ENCODE measurements at regions not wholly inside any gene's neighbourhood (a gene's known extent, or its start where the extent isn't known, plus 50 kb on each side); places are given as distances from the start of the nearest gene placed in this dataset.
"Not testable (repeated sequence)": the region's sequence is repeated elsewhere in the genome, so short reads cannot be mapped to it uniquely, and the experiment has no call there.

DNA sequence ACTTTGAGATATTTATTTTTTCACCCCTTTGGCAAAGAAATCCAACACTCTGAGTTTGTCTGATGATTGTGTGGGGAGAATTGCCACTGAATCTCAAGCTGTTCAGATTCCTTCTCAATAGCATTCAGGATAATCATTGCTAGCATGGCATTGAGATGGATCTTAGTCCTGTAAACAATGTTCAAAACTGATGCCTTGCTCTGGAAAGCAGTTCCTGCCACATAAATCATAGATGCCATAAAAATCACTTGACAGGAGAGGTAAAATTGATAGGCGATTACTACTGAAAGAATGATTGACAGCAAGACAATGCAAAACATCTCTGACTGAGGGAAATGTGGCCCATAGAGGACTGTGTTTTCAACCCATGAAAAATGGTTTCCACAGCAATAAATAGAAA lies 915.6 kb downstream of the TRHDE start:
- no peak for TF ChIP-seq Cebpa-rat (IDR thresholded peaks at IDR 0.05)
- H3K27ac ChIP-seq, result no peak overlapping the region
- H3K4me3 ChIP-seq, result no peak overlapping the region
- H3K4me2 ChIP-seq, result no peak overlapping the region
- no peaks in the 10 kb centered on the region for H3K36me3 ChIP-seq
- no peaks in the 10 kb centered on the region for H3K27me3 ChIP-seq
- no peaks in the 10 kb centered on the region for H3K4me1 ChIP-seq
- peaks cover 20 to 37% (median 27%) of the 10 kb centered on the region in 11 experiments for H3K9me3 ChIP-seq (replicated peaks in 1 of 11)
- no peak overlapping the region for H3K9ac ChIP-seq
- no peaks in the 10 kb centered on the region for H4K20me1 ChIP-seq

DNA sequence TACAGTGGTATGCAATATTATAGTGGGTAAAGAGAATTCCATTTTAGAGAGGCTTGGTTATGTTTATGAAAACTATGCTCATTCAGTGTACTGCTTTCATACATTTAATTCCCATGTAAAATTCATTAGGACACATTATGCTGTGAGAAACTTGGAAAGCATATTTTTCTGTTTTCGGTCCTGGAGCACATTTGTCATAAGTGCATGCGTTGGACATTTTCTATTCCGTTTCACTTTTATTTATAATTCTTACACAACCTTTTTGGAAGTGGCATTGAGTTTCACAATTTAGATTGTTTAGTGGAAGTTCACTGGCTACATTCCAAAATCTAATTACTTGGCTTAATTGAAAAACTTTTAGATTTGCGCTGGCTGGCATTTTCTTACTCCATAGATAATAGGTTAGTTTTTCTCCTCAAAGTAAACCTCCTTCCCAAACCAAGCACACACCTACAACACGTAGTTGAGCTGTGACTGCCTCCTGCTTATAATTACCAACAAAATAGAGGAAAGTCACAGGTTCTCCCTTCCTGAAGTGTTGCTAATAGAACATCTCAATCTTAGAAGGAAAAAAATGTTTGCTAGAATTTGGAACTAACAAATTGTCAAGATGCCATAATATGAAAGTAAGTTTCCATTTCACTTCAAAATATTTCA lies 938.5 kb downstream of the TRHDE start:
- Histone ChIP-seq H3K9ac (no peak overlapping the region), H3K36me3 (no peaks in the 10 kb centered on the region), H3K9me3 (replicated peaks in 1 of 11) (no peaks in the 10 kb centered on the region; a peak in 2 of 22 replicates), H3K4me1 (no peaks in the 10 kb centered on the region), H3K4me3 (no peak overlapping the region), H3K27ac (no peak overlapping the region), H4K20me1 (no peaks in the 10 kb centered on the region), H3K27me3 (no peaks in the 10 kb centered on the region), H3K4me2 (no peak overlapping the region)
- TF ChIP-seq Cebpa-rat (IDR thresholded peaks at IDR 0.05), result no peak

DNA sequence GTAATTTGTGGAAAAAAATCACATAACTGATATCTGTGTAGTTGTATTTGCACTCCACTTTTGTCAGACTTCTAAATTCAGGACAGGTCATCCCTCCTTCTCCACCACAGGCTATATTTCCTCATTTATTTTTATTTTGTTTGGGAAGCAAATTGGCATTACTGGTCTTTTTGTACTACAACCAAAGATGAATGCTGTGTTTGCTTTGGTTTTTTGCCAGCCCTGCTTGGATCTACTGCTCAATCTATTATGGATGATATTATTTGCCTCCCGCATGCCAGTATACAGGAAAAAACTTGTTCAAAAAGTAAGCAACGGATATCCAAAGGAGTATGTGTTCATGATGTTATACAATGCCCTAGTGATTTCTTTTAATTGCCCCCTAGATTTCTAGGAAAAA lies 948.8 kb downstream of the TRHDE start:
- Histone ChIP-seq H3K27ac (no peak overlapping the region), H3K4me3 (no peak overlapping the region), H3K4me1 (no peaks in the 10 kb centered on the region), H3K27me3 (no peaks in the 10 kb centered on the region), H3K9me3 (replicated peaks in 1 of 11) (no peaks in the 10 kb centered on the region), H3K9ac (no peak overlapping the region), H3K4me2 (no peak overlapping the region), H4K20me1 (no peaks in the 10 kb centered on the region), H3K36me3 (no peaks in the 10 kb centered on the region)
- no peak for TF ChIP-seq Cebpa-rat (IDR thresholded peaks at IDR 0.05)

DNA sequence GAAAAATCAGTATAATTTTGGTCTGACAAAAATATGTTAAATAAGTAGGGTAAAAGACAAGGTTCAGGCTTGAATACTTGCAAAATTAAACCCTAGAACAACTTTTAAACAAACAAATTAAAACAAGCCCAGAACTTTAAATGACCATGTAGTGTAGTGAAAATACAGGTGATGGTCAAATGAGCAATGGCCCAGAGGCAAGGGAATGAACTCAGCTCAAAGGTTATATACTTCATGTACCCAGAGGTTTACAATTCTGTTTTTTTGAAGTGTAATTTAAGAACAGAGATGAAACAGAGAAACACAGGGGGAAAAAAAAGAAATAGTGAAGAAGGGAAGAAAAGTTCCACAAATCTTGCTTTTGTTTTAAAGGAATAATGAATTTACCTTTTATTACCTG lies 949.2 kb downstream of the TRHDE start:
- Histone ChIP-seq H3K9ac (no peak overlapping the region), H3K4me3 (no peak overlapping the region), H3K4me1 (no peaks in the 10 kb centered on the region), H3K27ac (no peak overlapping the region), H3K27me3 (no peaks in the 10 kb centered on the region), H3K4me2 (no peak overlapping the region), H4K20me1 (no peaks in the 10 kb centered on the region), H3K36me3 (no peaks in the 10 kb centered on the region), H3K9me3 (replicated peaks in 1 of 11) (no peaks in the 10 kb centered on the region)
- TF ChIP-seq Cebpa-rat (IDR thresholded peaks at IDR 0.05), result no peak

DNA sequence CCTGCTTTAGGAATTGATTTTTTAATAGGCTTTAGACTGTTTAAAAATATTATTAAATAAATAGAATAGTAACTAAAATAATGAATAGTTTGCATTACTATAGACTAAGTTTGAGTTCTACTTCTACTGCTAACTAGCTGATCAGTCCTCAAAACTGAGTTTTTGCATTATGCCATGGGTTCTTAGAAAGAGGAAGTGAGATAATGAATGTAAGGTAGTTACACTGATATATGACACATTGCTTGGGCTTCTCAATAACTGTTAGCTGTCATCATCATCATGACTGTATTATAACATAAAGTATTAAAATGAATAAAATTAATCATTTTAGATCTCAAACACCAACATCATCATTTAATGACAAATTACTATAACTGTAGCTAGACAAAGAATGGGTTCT lies 949.7 kb downstream of the TRHDE start:
- H3K27ac ChIP-seq, result no peak overlapping the region
- no peak overlapping the region for H3K9ac ChIP-seq
- H3K9me3 ChIP-seq (replicated peaks in 1 of 11), result no peaks in the 10 kb centered on the region
- H3K27me3 ChIP-seq, result no peaks in the 10 kb centered on the region
- no peaks in the 10 kb centered on the region for H3K36me3 ChIP-seq
- H3K4me2 ChIP-seq, result no peak overlapping the region
- H3K4me1 ChIP-seq, result no peaks in the 10 kb centered on the region
- H4K20me1 ChIP-seq, result no peaks in the 10 kb centered on the region
- no peak overlapping the region for H3K4me3 ChIP-seq
- no peak for TF ChIP-seq Cebpa-rat (IDR thresholded peaks at IDR 0.05)

DNA sequence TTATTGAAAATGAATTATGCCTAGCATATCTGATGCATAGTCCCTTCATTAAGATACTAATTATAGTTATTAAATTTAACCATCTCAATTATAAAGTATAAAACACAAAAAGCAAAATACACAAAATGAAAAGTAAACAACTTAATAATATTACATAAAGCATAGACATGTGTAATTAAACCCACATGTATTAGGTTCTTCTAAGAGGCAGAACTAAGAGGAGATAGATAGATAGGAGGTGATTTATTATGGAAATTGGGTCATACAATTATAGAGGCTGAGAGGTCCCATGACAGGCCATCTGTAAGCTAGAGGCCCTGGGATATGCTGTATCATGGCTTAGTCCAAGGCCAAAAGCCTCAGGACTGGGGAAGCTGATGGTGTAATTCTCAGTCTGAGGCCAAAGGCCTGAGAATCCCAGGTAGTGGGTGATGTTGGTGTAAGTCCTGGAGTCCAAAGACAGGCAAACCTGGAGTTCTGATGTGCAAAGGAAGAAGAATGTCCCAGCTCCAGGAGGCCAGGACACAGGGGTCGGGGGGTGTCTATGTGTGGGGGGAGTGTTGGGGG lies 953.3 kb downstream of the TRHDE start:
- no peaks in the 10 kb centered on the region for H3K4me1 ChIP-seq
- no peak for TF ChIP-seq Cebpa-rat (IDR thresholded peaks at IDR 0.05)

DNA sequence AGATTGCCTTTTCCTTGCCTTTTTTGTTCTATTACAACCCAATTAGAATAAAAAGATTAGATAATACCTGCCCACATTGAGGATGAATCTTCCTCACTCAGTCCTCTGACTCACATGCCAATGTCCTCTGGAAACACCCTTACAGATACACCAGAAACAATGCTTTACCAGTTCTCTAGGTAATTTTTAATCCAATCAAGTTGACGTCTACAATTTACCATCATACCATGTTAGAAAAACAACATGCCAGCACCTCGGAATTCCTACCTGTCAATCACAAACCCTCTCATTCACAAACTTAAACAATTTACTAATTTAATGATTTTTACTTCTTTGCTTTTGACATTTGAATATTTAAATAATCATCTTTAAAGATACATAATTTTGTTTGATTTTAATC lies 953.8 kb downstream of the TRHDE start:
- H3K9me3 ChIP-seq (replicated peaks in 1 of 11), result no peaks in the 10 kb centered on the region
- H3K4me1 ChIP-seq, result no peaks in the 10 kb centered on the region
- no peak overlapping the region for H3K4me3 ChIP-seq
- H4K20me1 ChIP-seq, result no peaks in the 10 kb centered on the region
- H3K36me3 ChIP-seq, result no peaks in the 10 kb centered on the region
- H3K27ac ChIP-seq, result no peak overlapping the region
- H3K4me2 ChIP-seq, result no peak overlapping the region
- H3K27me3 ChIP-seq, result no peaks in the 10 kb centered on the region
- H3K9ac ChIP-seq, result no peak overlapping the region
- TF ChIP-seq Cebpa-rat (IDR thresholded peaks at IDR 0.05), result no peak

More for the DNA sequence above, 953.3 kb downstream of the TRHDE start:
- Histone ChIP-seq H3K27ac (no peak overlapping the region), H3K4me2 (no peak overlapping the region), H3K4me3 (no peak overlapping the region), H3K9ac (no peak overlapping the region), H3K27me3 (no peaks in the 10 kb centered on the region), H3K9me3 (replicated peaks in 1 of 11) (no peaks in the 10 kb centered on the region), H3K36me3 (no peaks in the 10 kb centered on the region), H4K20me1 (no peaks in the 10 kb centered on the region)

DNA sequence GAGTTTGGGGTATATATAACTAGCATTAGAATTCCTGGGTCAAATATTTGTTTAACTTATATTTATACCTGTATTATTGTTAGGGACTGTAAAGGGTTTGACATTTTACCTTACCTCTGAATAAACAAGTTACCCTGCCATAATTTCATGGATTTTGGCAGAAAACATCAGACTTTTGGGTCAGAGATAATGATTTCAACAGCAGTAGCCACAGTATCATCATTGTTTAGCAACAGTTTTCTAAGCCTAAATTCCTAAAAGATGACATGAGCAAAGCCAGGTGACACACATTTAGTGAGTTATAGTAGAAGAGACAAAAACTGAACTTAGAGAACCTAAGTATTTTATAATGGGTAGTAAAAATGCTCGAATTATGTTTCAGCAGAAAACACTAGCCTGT lies 954.4 kb downstream of the TRHDE start:
- H3K27ac ChIP-seq, result no peak overlapping the region
- H3K4me1 ChIP-seq, result no peaks in the 10 kb centered on the region
- no peak for TF ChIP-seq Cebpa-rat (IDR thresholded peaks at IDR 0.05)

DNA sequence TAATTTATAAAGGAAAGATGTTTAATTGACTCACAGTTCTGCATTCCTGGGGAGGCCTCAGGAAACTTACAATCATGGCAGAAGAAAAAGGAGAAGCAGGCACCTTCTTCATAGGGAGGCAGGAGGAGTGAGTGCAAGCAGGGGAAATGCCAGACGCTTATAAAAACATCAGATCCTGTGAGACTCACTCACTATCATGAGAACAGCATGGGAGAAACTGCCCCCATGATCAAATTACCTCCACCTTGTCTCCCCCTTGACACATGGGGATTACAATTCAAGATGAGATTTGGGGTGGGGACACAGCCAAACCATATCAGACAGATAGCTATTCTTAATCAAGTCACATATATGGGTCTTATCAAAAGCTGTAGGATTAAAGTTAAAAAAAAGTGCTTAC lies 956.7 kb downstream of the TRHDE start:
- H3K4me2 ChIP-seq; H3K4me3 ChIP-seq; H3K4me1 ChIP-seq; H3K9me3 ChIP-seq (replicated peaks in 1 of 11); H3K27me3 ChIP-seq; H3K27ac ChIP-seq; H3K36me3 ChIP-seq; H4K20me1 ChIP-seq; H3K9ac ChIP-seq: not testable (repeated sequence)

More for the DNA sequence above, 954.4 kb downstream of the TRHDE start:
- Histone ChIP-seq H3K27me3 (no peaks in the 10 kb centered on the region), H3K36me3 (no peaks in the 10 kb centered on the region), H3K9me3 (replicated peaks in 1 of 11) (no peaks in the 10 kb centered on the region), H3K4me2 (no peak overlapping the region), H4K20me1 (no peaks in the 10 kb centered on the region), H3K4me3 (no peak overlapping the region), H3K9ac (no peak overlapping the region)

DNA sequence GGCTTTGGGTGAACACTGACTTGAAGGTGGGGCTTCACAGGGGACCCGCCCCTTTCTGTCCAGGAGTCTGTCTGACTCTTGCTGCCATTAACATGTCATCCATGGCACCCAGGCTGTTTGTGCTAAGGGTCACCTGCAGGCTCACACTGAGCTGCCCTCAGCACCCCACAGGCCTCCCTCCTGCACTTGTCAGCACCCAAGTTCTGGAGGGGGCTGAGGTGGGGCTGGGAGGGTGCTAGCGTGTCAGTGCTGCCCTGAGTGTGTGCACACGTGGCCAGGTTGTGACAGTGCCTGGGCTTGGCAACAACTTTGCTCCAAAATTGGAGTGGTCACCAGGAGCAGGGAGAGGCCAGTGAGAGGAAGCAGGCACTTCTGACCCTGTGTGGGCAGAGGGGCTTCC lies 963.2 kb downstream of the TRHDE start:
- H3K36me3 ChIP-seq, result no peaks in the 10 kb centered on the region
- H4K20me1 ChIP-seq, result no peaks in the 10 kb centered on the region
- H3K27ac ChIP-seq, result no peak overlapping the region
- peaks cover 0 to 16% (median 0%) of the 10 kb centered on the region in 11 experiments; a peak in 5 of 22 replicates for H3K9me3 ChIP-seq (replicated peaks in 1 of 11)
- H3K9ac ChIP-seq, result no peak overlapping the region
- no peaks in the 10 kb centered on the region for H3K4me1 ChIP-seq
- H3K4me2 ChIP-seq, result no peak overlapping the region
- no peaks in the 10 kb centered on the region for H3K27me3 ChIP-seq
- H3K4me3 ChIP-seq, result no peak overlapping the region
- no peak for TF ChIP-seq Cebpa-rat (IDR thresholded peaks at IDR 0.05)
